Right ventricle myocardium inferior (tissue), 1 donor: ENCODE measurements at regions not wholly inside any gene's neighbourhood (a gene's known extent, or its start where the extent isn't known, plus 50 kb on each side); places are given as distances from the start of the nearest gene placed in this dataset.

Source experiments
- ATAC-seq: fragments of 200-7000 bp; cut with Tn5 transposase; one replicate; pipeline ENCODE4 v1.9.1; 2020; ENCODE audit warnings: mild to moderate bottlenecking, moderate library complexity
- DNase-seq: peaks from one replicate; pipeline ENCODE4 v3.0.0; 2021; ENCODE audit errors: missing footprints
- intact Hi-C: fragments of 100-400 bp; cut with DNase I; formaldehyde crosslinking; loops from one replicate; pipeline ENCODE4 v1.11.0; 2022
- donor health status: DM: no; HTN: yes; CAD: no; lungs with severe emphysema.

DNA sequence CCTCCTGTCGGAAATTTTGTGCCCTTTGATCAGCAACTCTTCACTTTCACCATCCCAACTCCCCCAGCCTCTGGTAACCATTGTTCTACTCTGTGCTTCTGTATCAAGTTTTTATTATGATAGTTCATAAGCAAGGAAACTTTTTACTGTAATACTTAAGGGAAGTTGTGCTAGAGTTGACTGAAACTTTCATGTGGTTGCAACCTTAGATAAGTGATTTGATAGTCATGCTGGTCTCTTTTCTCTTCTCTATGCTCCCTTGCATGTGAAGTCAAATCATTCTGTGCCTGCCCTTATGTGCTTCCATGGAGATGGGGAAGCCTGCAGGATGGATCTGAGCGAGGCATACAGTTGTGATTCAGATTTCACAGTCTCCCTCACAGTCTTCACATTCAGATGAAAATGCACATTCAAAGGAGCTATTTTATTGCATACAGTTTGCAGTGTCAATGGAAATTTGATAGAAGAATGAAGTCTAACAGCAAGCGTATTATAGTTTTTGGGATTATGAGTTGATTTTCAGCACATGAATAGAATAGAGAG lies 1428.3 kb upstream of the TENM3 start:
- ATAC-seq: no peak
- intact Hi-C loops: no loop called here
- DNase-seq: no peak

DNA sequence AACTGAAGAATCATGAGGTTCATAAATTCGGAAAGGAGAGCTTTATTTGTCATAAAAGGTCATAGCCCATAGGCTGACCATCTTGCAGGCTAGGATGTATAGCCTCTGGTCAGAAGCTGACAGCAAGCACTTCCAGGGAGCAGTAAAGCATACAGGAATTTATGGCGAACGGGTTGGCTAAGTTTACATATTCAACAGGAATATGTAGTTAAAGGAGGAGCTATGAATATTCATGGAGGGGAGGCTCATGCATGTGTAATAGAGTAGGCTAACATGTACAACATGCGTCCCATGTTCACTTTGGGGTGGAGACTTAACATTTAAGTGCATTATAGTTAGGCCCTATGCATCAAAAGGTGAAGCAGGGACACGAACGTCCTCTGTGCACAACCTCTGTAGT lies 1425.7 kb upstream of the TENM3 start:
- no peak for DNase-seq
- intact Hi-C loops: no loop called here
- ATAC-seq: no peak

DNA sequence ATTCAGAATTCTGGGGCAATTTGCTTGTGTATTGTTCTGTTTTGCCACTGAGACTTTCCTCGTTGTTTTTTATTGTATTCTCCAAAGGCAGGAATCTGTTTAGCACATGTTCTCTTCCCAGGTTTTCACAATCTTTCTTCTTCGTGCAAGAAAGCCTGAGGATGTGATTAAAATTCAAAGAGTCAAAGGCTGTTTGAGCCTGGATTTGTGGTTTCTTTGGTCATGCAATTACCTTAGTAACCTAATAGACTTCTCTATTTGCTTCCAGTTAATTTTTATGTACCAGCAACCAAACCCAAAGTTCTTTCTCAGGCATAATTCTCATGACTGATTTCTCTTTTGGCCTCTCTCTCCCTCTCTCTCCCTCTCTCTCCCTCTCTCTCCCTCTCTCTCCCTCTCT lies 1420.1 kb upstream of the TENM3 start:
- DNase-seq (no peak), ATAC-seq (no peak)
- intact Hi-C loops: no loop called here

DNA sequence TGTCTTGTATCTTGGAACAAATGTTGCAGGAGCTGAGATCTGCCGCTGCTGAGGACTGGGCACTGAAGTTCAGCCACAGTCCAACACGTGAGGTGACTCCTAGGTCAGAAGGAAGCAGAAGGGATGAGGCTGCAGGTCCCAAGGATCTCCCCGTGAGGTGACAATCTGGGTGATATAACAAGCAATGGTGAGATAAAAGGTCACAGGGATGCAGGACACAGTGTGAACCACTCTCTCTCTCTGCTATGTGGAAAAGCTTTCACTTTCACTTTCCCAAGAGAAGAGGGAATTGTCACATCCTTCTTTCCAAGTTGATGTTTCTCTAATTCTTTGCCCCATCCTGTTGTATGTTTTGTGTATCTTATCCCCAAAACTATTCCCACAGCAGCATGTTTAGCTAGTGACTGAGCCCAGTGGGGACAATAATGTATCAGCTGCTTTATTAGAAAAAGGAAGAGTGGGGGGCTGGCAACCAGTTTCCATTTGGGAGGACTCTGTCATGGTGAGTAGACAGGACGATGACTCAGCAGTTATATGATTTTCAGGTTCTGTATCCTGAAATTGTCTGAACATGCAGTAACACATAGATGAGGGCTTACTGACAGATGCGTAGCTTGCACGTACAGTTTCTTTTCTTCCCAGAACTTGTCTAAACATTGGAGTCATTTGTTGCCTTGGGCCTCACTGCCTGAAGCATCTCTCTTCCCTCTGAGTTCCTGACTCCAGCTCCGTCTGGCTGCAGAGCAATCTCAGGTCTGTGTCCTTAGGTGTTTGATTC lies 1415.8 kb upstream of the TENM3 start:
- intact Hi-C loops: no loop called here
- ATAC-seq (no peak), DNase-seq (no peak)

DNA sequence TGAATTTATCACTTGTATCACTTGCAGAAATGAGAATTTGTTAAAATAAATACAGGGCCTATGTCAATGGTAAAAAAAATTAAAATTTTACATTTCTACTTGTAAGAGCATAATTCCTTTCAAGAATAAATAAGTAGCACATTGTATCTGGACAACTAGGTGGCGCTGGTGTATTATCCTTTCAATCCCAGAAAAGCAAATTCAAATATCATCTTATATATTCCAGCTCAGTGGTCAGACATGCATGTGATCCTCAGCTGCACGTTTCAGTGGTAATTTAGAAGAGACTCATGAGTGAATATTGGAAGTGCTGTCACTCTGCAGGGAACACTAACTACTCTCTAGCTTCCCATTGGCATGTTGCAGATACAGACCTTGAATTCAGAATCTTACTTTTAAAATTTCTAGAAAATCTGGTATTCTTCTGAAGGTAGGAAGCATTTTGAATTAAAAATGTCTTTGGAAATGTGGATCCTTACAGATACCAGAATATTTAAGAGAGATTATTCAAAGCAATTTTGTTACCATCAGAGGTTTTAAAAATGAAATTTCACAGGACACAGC lies 1414.7 kb upstream of the TENM3 start:
- intact Hi-C loops: no loop called here
- ATAC-seq: no peak
- DNase-seq: no peak

DNA sequence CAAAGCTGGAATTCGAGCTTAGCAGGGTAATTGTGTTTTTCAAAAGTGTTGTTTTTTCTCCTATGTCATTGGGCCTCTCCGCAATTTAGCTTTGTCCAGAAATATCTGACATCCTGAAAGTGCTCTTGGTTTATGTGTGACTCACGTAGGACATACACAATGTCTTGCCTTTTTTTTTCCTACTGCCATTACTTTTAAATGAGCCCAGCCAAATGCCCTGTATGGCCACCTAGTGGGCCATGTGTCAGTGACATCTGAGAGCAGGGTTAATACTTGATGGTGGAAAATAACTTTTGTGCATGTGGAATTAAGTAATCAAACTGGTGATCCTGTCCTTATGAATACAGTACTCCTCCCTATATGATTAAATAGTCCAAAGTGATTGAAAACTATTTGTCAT lies 1411.1 kb upstream of the TENM3 start:
- DNase-seq (no peak), ATAC-seq (no peak)
- intact Hi-C loops: no loop called here

DNA sequence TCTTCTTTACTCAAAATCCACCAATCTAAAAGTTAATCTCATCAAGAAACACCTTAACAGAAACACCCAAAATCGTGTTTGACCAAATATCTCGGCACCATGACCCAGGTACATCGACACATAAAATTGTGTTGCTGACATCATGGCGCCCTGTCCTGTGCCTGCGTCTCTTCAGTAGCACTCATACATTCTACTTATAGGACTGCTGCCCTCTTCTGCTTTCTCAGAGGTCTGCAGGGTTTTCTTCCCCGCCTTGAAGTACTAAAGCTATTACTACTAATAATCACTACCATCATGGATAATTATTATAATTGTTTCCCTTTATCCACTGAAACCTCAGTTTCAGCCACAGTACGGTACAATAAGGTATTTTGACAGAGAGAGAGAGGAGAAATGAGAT lies 1403.1 kb upstream of the TENM3 start:
- DNase-seq (no peak), ATAC-seq (no peak)
- intact Hi-C loops: no loop called here

DNA sequence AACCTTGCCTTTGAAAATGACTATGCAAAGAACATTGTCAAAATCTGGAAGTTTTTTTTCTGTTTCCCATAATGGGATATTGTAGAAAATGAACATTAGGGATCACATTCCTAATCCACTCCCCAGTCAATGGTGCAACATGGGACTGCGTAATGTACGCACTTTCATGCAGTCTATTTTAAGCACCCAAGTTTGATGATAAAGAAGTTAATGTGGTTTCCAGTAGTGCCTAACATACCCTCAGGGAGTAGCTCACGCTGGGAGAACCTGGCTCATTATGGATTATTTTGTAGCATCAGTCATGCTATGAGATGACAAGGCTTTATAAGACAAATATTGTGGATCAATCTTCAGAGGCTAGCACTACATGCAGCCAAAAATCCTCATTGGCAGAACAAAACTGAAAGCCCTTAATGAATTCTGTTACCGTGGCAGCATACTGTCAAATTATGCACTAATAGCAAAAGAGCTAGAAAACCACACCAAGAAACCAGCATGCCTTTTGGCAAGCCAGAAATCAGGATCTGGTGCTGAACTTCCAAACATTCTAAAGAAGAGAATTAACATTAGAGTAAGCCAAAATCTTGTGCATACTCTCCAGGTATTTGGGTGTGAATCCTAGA lies 1392.8 kb upstream of the TENM3 start:
- intact Hi-C loops: no loop called here
- ATAC-seq (no peak), DNase-seq (no peak)

DNA sequence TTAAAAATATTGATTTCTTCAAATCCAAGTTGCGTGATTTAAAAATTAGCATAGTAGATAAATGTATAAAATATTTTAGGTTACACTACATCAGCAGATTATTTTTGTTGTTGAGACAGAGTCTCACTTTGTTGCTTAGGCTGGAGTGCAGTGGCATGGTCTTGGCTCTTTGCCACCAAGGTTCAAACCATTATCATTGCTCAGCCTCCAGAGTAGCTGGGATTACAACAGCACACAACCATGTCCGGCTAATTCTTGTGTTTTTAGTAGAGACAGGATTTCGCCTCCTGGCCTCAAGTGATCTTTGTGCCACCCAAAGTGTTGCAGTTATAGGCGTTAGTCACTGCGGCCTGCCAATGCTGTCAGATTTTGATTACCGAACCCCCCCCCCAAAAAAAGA lies 1390.5 kb upstream of the TENM3 start:
- no peak for ATAC-seq
- intact Hi-C loops: no loop called here
- DNase-seq: no peak

DNA sequence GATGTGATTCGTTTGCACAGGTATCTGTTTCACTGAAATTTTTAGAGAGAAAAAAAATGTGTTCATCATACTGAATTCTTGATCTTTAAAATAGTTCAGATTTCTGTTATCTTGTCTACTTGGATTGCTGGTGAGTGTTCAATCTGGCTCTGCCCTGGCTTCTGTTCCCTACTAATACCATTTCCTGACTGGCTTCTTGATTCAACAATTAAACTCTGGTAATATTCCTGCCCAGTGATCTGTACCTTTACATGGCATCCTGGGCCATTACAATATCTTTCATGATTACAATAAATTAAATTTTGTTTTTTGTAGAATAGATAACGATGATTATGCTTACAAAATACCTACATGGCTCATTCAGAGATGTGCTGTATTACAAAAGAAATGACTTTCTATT lies 1388.0 kb upstream of the TENM3 start:
- intact Hi-C loops: no loop called here
- ATAC-seq: no peak

DNA sequence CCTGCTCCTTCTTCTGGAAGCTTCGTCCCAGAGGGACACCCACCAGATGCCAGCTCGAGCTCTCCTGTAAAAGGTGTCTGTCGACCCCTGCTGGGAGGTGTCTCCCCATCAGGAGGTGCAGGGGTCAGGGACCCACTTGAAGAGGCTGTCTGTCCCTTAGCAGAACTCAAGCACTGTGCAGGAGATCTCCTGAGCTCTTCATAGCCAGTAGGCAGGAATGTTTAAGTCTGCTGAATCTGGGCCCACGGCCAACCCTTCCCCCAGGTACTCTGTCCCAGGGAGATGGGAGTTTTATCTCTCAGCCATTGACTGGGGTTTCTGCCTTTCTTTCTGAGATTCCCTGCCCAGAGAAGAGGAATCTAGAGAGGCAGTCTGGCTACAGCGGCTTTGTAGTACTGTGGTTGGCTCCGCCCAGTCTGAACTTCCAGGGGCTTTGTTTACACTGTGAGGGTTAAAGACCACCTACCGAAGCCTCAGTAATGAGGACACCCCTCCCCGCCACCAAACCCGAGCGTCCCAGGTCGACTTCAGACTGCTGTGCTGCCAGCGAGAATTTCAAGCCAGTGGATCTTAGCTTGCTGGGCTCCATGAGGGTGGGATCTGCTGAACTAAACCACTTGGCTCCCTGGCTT lies 1383.0 kb upstream of the TENM3 start:
- intact Hi-C loops: no loop called here
- DNase-seq: no peak
- ATAC-seq: no peak

More for the DNA sequence above, 1388.0 kb upstream of the TENM3 start:
- no peak for DNase-seq

DNA sequence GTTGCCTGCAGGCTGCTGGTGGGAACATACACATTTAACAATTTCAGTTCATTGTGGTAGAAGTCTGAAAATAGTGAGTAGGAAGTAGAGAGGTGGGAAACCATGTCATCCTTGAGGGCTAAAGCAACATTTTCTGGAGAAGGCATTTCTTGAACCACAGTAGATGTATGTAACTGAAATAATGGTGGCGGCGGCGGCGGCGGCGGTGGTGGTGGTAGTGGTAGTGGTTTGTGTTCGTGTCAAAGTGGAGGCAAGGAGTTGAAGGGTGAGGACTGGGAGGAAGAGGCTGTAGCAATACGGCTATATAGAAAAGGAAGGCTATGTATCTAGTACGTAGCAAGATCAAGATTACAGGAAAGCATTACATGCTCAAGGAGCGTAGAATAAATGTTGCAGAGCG lies 1381.6 kb upstream of the TENM3 start:
- DNase-seq: no peak
- no peak for ATAC-seq
- intact Hi-C loops: no loop called here

DNA sequence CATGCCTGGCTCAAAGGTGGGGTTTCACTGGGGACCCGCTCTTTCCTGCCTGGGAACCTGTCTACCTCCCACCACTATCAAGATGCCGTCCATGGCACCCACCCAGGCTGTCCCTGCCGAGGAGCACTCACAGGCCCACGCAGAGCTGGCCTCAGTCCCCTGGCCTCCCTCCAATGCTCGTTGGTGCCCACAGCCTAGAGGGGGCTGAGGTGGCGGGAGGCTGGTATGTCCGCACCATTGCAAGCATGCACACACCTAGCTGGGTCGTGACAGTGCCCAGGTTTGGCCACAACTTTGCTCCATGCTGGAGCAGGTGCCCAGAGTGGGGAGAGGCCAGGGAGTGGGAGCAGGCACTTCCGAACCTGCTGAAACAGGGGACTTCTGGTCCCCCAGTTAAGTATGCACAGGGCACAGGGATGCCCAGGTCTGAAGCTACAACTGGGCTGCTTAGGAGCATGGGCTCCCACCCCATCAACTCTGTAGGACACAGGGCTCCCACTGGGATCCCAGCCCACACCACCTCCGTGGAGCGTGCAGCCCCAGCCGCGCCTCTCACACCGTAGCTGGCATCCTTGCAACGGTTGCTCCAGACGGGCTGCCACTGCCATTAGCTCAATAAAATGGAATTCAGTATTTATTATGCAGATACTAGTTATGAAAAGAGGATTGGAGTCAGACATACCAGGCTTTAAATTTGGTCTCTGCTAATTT lies 1376.1 kb upstream of the TENM3 start:
- no peak for ATAC-seq
- no peak for DNase-seq
- intact Hi-C loops: no loop called here

DNA sequence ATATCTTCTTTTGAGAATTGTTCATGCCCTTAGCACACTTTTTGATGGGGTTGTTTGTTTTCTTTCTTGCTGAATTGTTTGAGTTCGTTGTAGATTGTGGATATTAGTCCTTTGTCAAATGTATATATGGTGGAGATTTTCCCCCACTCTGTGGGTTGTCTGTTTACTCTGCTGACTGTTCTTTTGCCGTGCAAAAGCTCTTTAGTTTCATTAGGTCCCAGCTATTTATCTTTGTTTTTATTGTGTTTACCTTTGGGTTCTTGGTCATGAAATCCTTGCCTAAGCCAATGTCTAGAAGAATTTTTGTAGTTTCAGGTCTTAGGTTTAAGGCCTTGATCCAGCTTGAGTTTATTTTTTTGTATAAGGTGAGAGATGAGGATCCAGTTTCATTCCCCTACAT lies 1372.6 kb upstream of the TENM3 start:
- DNase-seq (no peak), ATAC-seq (no peak)
- intact Hi-C loops: no loop called here

DNA sequence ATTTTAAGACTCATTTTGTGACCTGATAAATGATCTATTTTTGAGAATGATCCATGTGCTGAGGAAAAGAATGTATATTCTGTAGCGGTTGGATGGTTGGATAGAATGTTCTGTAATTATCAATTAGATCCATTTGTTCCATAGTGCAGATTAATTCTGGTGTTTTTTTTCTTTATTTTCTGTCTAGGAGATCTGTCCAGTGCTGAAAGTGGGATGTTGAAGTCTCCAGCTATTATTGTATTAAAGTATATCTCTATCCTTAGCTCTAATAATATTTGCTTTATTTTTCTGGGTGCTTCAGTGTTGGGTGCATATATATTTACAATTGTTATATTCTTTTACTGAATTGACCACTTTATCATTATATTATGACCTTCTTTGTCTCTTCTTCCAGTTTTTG lies 1344.9 kb upstream of the TENM3 start:
- intact Hi-C loops: no loop called here
- DNase-seq: no peak
- ATAC-seq: no peak

DNA sequence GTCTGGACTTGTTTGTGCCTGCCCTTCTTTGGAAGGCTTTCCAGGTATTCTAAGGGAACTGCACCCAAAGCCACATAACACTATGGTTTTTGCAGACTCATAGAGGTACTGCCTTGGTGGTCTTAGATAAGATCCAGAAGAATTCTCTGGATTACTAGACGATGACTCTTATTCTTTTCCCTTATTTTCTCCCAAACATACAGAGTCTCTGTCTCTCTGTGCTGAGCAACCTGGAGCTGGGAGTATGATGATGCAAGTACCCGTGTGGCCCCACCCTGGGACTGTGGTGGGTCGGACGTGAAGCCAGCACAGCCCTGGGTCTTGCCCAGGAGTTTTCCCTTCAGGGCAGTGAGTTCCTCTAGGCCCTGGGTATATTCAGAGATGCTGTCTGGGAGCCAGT lies 1342.4 kb upstream of the TENM3 start:
- intact Hi-C loops: no loop called here
- DNase-seq (no peak), ATAC-seq (no peak)

DNA sequence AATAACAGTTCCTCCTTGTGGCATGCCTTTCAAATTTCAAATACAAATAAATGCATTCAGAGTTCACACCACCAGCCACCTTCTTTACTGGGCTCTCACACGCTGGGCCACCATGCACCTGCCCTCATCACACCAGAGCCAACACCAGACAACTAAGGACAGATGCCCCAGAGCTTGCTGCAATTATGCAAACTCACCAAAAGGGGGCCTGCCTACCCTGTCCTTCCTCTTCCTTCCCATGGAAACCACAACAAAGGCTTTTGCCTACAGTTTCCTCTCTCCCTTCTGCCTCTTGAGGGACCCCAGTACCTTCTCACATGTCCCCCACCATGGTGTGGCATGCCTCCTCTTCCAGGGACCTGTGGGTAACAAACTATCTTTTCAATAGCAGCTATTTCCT lies 1333.9 kb upstream of the TENM3 start:
- intact Hi-C loops: no loop called here
- DNase-seq: no peak
- no peak for ATAC-seq

DNA sequence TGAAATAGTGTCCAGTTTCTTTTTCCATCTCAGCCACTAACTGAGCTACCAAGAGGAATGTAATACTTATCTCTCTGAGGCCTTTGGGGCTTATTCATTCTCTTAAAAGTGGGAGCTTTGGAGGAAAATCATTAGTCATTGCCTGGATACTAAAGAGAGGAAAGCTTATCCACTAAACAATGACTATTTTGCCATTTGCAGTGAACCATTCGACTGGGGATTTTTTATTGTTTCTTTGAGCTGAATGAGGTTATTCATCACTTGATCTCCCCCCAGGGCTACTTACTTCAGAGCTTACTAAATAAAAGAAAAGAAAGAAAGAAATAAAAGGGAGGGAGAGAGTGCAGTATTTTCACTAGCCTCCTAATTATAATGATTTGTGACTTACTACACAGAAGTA lies 1329.5 kb upstream of the TENM3 start:
- intact Hi-C loops: no loop called here
- ATAC-seq: no peak
- no peak for DNase-seq

DNA sequence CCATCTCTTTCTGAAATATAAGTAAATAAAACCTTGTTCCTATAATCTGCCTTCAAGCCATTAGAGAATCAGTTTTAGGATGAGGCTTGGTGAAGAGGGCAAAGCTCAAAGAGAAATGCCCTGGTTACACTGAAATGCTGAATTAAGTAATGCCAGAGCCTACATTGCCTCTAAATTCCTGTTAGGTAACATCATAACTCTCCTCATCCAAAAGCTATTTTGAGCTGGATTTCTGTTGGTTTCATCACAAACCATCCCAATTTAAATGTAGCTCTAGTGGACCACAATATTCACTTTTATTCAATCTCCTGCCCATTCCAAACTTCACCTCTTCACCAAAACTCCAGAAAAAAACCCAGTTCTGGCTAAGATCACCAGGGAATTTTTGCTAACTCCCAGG lies 1319.7 kb upstream of the TENM3 start:
- no peak for DNase-seq
- no peak for ATAC-seq
- intact Hi-C loops: no loop called here
